ENCODE measurements at regions not wholly inside any gene's neighbourhood (a gene's known extent, or its start where the extent isn't known, plus 50 kb on each side); places are given as distances from the start of the nearest gene placed in this dataset.

DNA sequence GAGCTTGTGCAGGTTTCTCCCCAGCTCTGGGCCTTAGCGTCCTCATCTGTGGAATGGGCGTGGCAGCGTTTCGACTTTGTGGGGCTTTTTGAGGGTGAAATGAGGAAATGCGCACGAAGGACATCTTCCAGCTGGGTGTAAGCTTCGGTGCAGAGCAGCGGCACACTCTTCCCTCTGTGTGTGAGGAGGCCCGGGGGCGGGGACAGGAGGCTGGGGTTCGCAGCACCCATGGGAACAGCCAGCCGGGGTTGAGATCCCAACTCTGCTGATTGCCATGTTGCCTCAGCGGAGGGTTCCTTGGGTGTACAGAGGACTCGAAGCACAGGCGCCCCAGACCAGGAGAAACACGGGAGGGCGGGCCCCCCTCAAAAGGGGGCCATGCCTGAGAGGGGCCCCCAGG lies 265.6 kb downstream of the NSG2 start:
- Histone ChIP-seq H3K79me2 (ENCODE audit: insufficient read depth) (no peaks in the 10 kb centered on the region), H3K4me3 (no peak overlapping the region), H4K20me1 (ENCODE audit: insufficient read depth) (no peaks in the 10 kb centered on the region), H3K4me1 (ENCODE audit: insufficient read depth) (no peaks in the 10 kb centered on the region), H3K9me2 (ENCODE audit: insufficient read depth) (no peaks in the 10 kb centered on the region), H3K27me3 (replicated peaks; ENCODE audit: insufficient read depth) (peaks cover 20% of the 10 kb centered on the region), H3K9me3 (ENCODE audit: low read depth) (no peaks in the 10 kb centered on the region), H3K4me2 (ENCODE audit: unreplicated experiment) (no peak overlapping the region), H2AFZ (no peak overlapping the region), H3K36me3 (ENCODE audit: low read depth) (no peaks in the 10 kb centered on the region), H3F3A (ENCODE audit: insufficient read depth) (no peaks in the 10 kb centered on the region), H3K27ac (no peak overlapping the region), H3K9ac (no peak overlapping the region)
- TF ChIP-seq EZH2phosphoT487 (IDR thresholded peaks at IDR 0.05; ENCODE audit: insufficient read depth, low read depth) (no peak), EZH2 (IDR thresholded peaks at IDR 0.05; ENCODE audit: insufficient read depth, poor library complexity, severe bottlenecking) (no peak)
- 73 to 80% methylated on average over 15 to 17 of the region's 17 CpGs for WGBS, 2 experiments (ENCODE audit: low coverage in 1 of 2, low lambda C conversion rate in 2 of 2, missing lambda C conversion rate in 2 of 2)
- in situ Hi-C loops (cut with MboI), result loop anchor here (10.0 kb wide), 1 partner anchor 686 kb away; no protein-coding TSS in a partner anchor
- DNase-seq, result no peak

DNA sequence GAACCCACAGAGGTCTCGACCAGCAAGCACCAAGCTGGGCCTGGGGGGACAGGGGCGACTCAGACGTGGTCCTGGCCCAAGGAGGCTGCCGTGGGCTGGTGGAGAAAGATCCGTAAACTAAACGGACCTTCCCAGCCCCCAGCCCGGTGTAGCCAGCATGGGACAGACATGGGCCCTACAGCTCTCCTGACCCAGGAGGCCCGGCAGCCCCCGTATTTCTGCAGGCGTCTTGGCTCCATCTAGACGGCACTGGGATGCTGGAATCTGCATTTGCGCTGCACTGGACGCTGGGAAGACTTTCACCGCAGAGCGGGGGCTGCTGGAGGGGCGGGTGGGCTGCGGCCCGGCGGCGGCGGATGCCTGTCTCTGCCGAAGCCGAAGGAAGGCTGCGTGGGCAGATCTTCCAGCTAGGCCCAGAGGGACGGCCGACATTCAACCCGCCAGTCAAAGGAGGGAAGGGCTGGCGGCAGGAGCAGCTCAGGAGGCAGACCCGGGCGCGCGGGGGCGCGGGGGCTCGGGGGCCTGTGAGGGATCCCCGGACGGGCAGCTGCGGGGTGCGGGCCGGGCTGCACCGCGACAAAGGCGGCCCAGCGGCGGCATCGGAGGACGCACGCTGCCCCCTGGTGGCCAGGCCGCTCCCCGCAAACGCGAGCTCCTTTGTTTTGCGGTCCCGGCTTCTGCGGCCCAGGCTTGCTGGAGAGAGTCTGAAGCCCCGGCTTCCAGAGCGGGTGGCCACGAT lies 266.2 kb downstream of the NSG2 start:
- no peaks in the 10 kb centered on the region for H3K4me1 ChIP-seq (ENCODE audit: insufficient read depth)
- no peaks in the 10 kb centered on the region for H4K20me1 ChIP-seq (ENCODE audit: insufficient read depth)
- 9 to 13% methylated on average over 28 to 49 of the region's 58 CpGs for WGBS, 2 experiments (ENCODE audit: low coverage in 1 of 2, low lambda C conversion rate in 2 of 2, missing lambda C conversion rate in 2 of 2)
- H3K4me2 ChIP-seq (ENCODE audit: unreplicated experiment), result peak overlapping the region; percentile 73
- H3K27me3 ChIP-seq (replicated peaks; ENCODE audit: insufficient read depth), result peaks cover 20% of the 10 kb centered on the region
- no peaks in the 10 kb centered on the region for H3K9me2 ChIP-seq (ENCODE audit: insufficient read depth)
- H3F3A ChIP-seq (ENCODE audit: insufficient read depth), result no peaks in the 10 kb centered on the region
- peak overlapping the region; percentile 63 for H3K9ac ChIP-seq
- H3K27ac ChIP-seq, result no peak overlapping the region
- H3K4me3 ChIP-seq, result peak overlapping the region; percentile 76
- no peaks in the 10 kb centered on the region for H3K9me3 ChIP-seq (ENCODE audit: low read depth)
- peak overlapping the region; percentile 75 for H2AFZ ChIP-seq
- H3K79me2 ChIP-seq (ENCODE audit: insufficient read depth), result no peaks in the 10 kb centered on the region
- DNase-seq, result peak; percentile 79
- no peaks in the 10 kb centered on the region for H3K36me3 ChIP-seq (ENCODE audit: low read depth)
- TF ChIP-seq EZH2phosphoT487 (IDR thresholded peaks at IDR 0.05; ENCODE audit: insufficient read depth, low read depth) (no peak), EZH2 (IDR thresholded peaks at IDR 0.05; ENCODE audit: insufficient read depth, poor library complexity, severe bottlenecking) (no peak)
- in situ Hi-C loops (cut with MboI), result loop anchor here (10.0 kb wide), 1 partner anchor 687 kb away; no protein-coding TSS in a partner anchor

DNA sequence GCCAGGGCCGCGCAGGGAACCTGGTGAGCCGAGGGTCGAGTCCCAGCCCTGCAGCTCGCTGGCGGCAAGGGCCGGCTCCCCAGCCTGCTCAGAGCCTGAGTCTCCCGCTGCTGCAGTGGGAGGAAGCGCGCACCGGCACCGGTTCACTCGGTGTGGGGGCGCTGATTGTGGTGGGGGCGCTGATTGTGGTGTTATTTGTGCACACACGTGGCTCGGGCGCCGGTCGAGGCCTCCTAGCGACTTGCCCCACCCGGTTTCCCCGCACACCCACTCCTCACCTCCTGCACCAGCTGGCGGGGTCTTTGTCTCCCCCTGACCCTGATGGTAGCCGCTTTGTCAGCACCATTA lies 266.7 kb downstream of the NSG2 start:
- in situ Hi-C loops (cut with MboI), result loop anchor here (10.0 kb wide), 1 partner anchor 687 kb away; no protein-coding TSS in a partner anchor

DNA sequence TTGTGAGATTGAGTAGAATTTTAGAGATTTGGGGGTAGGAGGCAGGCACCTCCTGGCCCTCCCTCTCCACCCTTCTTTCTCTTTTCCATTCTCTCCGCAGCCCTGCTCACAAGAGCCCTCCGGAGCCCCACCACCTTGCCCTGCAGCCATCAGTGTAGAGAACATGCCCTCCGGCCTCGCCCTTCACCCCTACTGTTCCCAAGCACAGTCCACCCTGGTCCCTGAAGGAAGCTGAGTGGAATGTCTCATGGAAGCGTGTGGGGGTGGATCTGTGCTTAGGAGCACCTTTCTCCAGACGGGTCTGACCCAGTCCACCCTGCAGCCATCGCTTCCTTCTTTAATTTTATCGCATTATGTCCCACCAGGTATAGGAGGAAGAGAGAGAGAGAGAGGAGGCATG lies 267.1 kb downstream of the NSG2 start:
- in situ Hi-C loops (cut with MboI), result loop anchor here (10.0 kb wide), 1 partner anchor 688 kb away; no protein-coding TSS in a partner anchor
- no peak overlapping the region for H2AFZ ChIP-seq

More for the DNA sequence above, 266.7 kb downstream of the NSG2 start:
- H3K79me2 ChIP-seq (ENCODE audit: insufficient read depth), result no peaks in the 10 kb centered on the region
- H3K9ac ChIP-seq, result peak overlapping the region; percentile 63; the same call in 1 of the 2 replicates
- H3K4me1 ChIP-seq (ENCODE audit: insufficient read depth), result no peaks in the 10 kb centered on the region
- no peaks in the 10 kb centered on the region for H3F3A ChIP-seq (ENCODE audit: insufficient read depth)
- TF ChIP-seq EZH2 (IDR thresholded peaks at IDR 0.05; ENCODE audit: insufficient read depth, poor library complexity, severe bottlenecking) (no peak), EZH2phosphoT487 (IDR thresholded peaks at IDR 0.05; ENCODE audit: insufficient read depth, low read depth) (no peak)
- H4K20me1 ChIP-seq (ENCODE audit: insufficient read depth), result no peaks in the 10 kb centered on the region
- H3K4me3 ChIP-seq, result peak overlapping the region; percentile 76
- peaks cover 20% of the 10 kb centered on the region for H3K27me3 ChIP-seq (replicated peaks; ENCODE audit: insufficient read depth)
- H3K36me3 ChIP-seq (ENCODE audit: low read depth), result no peaks in the 10 kb centered on the region
- 17 to 21% methylated on average over 18 of the region's 25 CpGs for WGBS, 2 experiments (ENCODE audit: low coverage in 1 of 2, low lambda C conversion rate in 2 of 2, missing lambda C conversion rate in 2 of 2)
- H3K9me3 ChIP-seq (ENCODE audit: low read depth), result no peaks in the 10 kb centered on the region
- no peaks in the 10 kb centered on the region for H3K9me2 ChIP-seq (ENCODE audit: insufficient read depth)
- H3K4me2 ChIP-seq (ENCODE audit: unreplicated experiment), result peak overlapping the region; percentile 73
- peak overlapping the region; percentile 75 for H2AFZ ChIP-seq
- H3K27ac ChIP-seq, result no peak overlapping the region
- no peak for DNase-seq

More for the DNA sequence above, 267.1 kb downstream of the NSG2 start:
- H3K27me3 ChIP-seq (replicated peaks; ENCODE audit: insufficient read depth), result peaks cover 20% of the 10 kb centered on the region
- H3K9me2 ChIP-seq (ENCODE audit: insufficient read depth), result no peaks in the 10 kb centered on the region
- no peak overlapping the region for H3K4me3 ChIP-seq
- no peak for TF ChIP-seq EZH2 (IDR thresholded peaks at IDR 0.05; ENCODE audit: insufficient read depth, poor library complexity, severe bottlenecking)
- no peak for TF ChIP-seq EZH2phosphoT487 (IDR thresholded peaks at IDR 0.05; ENCODE audit: insufficient read depth, low read depth)
- no peak overlapping the region for H3K9ac ChIP-seq
- H3K9me3 ChIP-seq (ENCODE audit: low read depth), result no peaks in the 10 kb centered on the region
- H3F3A ChIP-seq (ENCODE audit: insufficient read depth), result no peaks in the 10 kb centered on the region
- H3K4me2 ChIP-seq (ENCODE audit: unreplicated experiment), result no peak overlapping the region
- H4K20me1 ChIP-seq (ENCODE audit: insufficient read depth), result no peaks in the 10 kb centered on the region
- no peaks in the 10 kb centered on the region for H3K36me3 ChIP-seq (ENCODE audit: low read depth)
- 64 to 69% methylated on average over 8 of the region's 8 CpGs for WGBS, 2 experiments (ENCODE audit: low coverage in 1 of 2, low lambda C conversion rate in 2 of 2, missing lambda C conversion rate in 2 of 2)
- H3K27ac ChIP-seq, result no peak overlapping the region
- no peak for DNase-seq
- H3K79me2 ChIP-seq (ENCODE audit: insufficient read depth), result no peaks in the 10 kb centered on the region
- H3K4me1 ChIP-seq (ENCODE audit: insufficient read depth), result no peaks in the 10 kb centered on the region
